ENCODE measurements at regions not wholly inside any gene's neighbourhood (a gene's known extent, or its start where the extent isn't known, plus 50 kb on each side); places are given as distances from the start of the nearest gene placed in this dataset.

- no peak for DNase-seq (ENCODE audit: low read depth)
- no peak overlapping the region for H3K4me3 ChIP-seq (ENCODE audit: low read depth, low read length)
- in situ Hi-C loops (cut with HindIII; ENCODE audit: low sequenced_read_pairs), result no loop called here
- no peak for TF ChIP-seq CTCF (IDR thresholded peaks at IDR 0.05; ENCODE audit: low read depth, low read length, missing control alignments)
Observed at GRCh38 chr5:124951661-124952060, 205.2 kb upstream of the ZNF608 start.

GRCh38 chr5:124952079-124952478, 205.6 kb upstream of the ZNF608 start:
- DNase-seq (ENCODE audit: low read depth), result no peak
- TF ChIP-seq CTCF (IDR thresholded peaks at IDR 0.05; ENCODE audit: low read depth, low read length, missing control alignments), result no peak
- H3K4me3 ChIP-seq (ENCODE audit: low read depth, low read length), result no peak overlapping the region
- in situ Hi-C loops (cut with HindIII; ENCODE audit: low sequenced_read_pairs), result no loop called here

GRCh38 chr5:124952566-124952965, 206.1 kb upstream of the ZNF608 start:
- in situ Hi-C loops (cut with HindIII; ENCODE audit: low sequenced_read_pairs), result no loop called here

GRCh38 chr5:124954784-124955183, 208.3 kb upstream of the ZNF608 start:
- H3K4me3 ChIP-seq (ENCODE audit: low read depth, low read length), result no peak overlapping the region
- in situ Hi-C loops (cut with HindIII; ENCODE audit: low sequenced_read_pairs), result no loop called here
- no peak for DNase-seq (ENCODE audit: low read depth)
- TF ChIP-seq CTCF (IDR thresholded peaks at IDR 0.05; ENCODE audit: low read depth, low read length, missing control alignments), result no peak

More at GRCh38 chr5:124952566-124952965, 206.1 kb upstream of the ZNF608 start:
- no peak for TF ChIP-seq CTCF (IDR thresholded peaks at IDR 0.05; ENCODE audit: low read depth, low read length, missing control alignments)
- no peak for DNase-seq (ENCODE audit: low read depth)
- H3K4me3 ChIP-seq (ENCODE audit: low read depth, low read length), result no peak overlapping the region

GRCh38 chr5:124956471-124957029, 210.1 kb upstream of the ZNF608 start:
- in situ Hi-C loops (cut with HindIII; ENCODE audit: low sequenced_read_pairs), result no loop called here
- H3K4me3 ChIP-seq (ENCODE audit: low read depth, low read length), result no peak overlapping the region
- no peak for DNase-seq (ENCODE audit: low read depth)
- TF ChIP-seq CTCF (IDR thresholded peaks at IDR 0.05; ENCODE audit: low read depth, low read length, missing control alignments), result no peak

GRCh38 chr5:124957063-124957462, 210.6 kb upstream of the ZNF608 start:
- no peak for TF ChIP-seq CTCF (IDR thresholded peaks at IDR 0.05; ENCODE audit: low read depth, low read length, missing control alignments)
- no peak for DNase-seq (ENCODE audit: low read depth)
- in situ Hi-C loops (cut with HindIII; ENCODE audit: low sequenced_read_pairs), result no loop called here
- H3K4me3 ChIP-seq (ENCODE audit: low read depth, low read length), result no peak overlapping the region
